HEK293T (cell line): ENCODE measurements at regions not wholly inside any gene's neighbourhood (a gene's known extent, or its start where the extent isn't known, plus 50 kb on each side); places are given as distances from the start of the nearest gene placed in this dataset.

Source experiments
- CTCF ChIA-PET: fragments of 350-600 bp; formaldehyde crosslinking; extraction: SDS; loops from one replicate; lab custom pipeline; 2021; ENCODE audit warnings: antibody characterized with exemption, inconsistent platforms; lab: Yijun Ruan, JAX
- POLR2A ChIA-PET: fragments of 350-600 bp; formaldehyde crosslinking; extraction: SDS; loops from one replicate; lab custom pipeline; 2020; ENCODE audit warnings: antibody characterized with exemption, inconsistent platforms; lab: Yijun Ruan, JAX
- DNase-seq: peaks from one replicate; pipeline ENCODE4 v3.0.0; 2012; ENCODE audit warnings: mixed read lengths; ENCODE audit errors: extremely low spot score
- ARNT ChIP-seq: fragments of 450-650 bp; IDR thresholded peaks from 2 replicates; pipeline ENCODE4 v1.6.1; 2017; ENCODE audit warnings: mild to moderate bottlenecking
- BHLHE40 ChIP-seq: fragments of 450-650 bp; IDR thresholded peaks from 2 replicates; pipeline ENCODE4 v1.6.1; 2016; ENCODE audit warnings: mild to moderate bottlenecking, moderate library complexity, borderline replicate concordance
- CTBP1 ChIP-seq: fragments of 450-650 bp; IDR thresholded peaks from 2 replicates; pipeline ENCODE4 v1.6.1; 2016; ENCODE audit warnings: borderline replicate concordance
- ELF4 ChIP-seq: fragments of 450-650 bp; IDR thresholded peaks from 2 replicates; pipeline ENCODE4 v1.6.1; 2017; ENCODE audit warnings: antibody characterized with exemption
- FOXA1 ChIP-seq: fragments of 450-650 bp; IDR thresholded peaks from 2 replicates; pipeline ENCODE4 v1.6.1; 2016; ENCODE audit warnings: mild to moderate bottlenecking
- FOXK2 ChIP-seq: fragments of 450-650 bp; IDR thresholded peaks from 2 replicates; pipeline ENCODE4 v1.6.1; 2016; ENCODE audit warnings: mild to moderate bottlenecking
- FOXM1 ChIP-seq: fragments of 450-650 bp; IDR thresholded peaks from 2 replicates; pipeline ENCODE4 v1.6.1; 2017; ENCODE audit warnings: mild to moderate bottlenecking, borderline replicate concordance
- HDGF ChIP-seq: fragments of 450-650 bp; IDR thresholded peaks from 2 replicates; pipeline ENCODE4 v1.6.1; 2017; ENCODE audit warnings: antibody characterized with exemption, borderline replicate concordance
- L3MBTL2 ChIP-seq: fragments of 450-650 bp; conservative IDR thresholded peaks from 2 replicates; pipeline ENCODE4 v1.6.1; 2016; ENCODE audit warnings: mild to moderate bottlenecking
- LEF1 ChIP-seq: fragments of 450-650 bp; IDR thresholded peaks from 2 replicates; pipeline ENCODE4 v1.6.1; 2017; ENCODE audit warnings: mild to moderate bottlenecking, borderline replicate concordance
- NFRKB ChIP-seq: fragments of 450-650 bp; IDR thresholded peaks from 2 replicates; pipeline ENCODE4 v1.6.1; 2016; ENCODE audit warnings: mild to moderate bottlenecking, moderate library complexity
- SP1 ChIP-seq: fragments of 450-650 bp; IDR thresholded peaks from 2 replicates; pipeline ENCODE4 v1.6.1; 2017
- SUZ12 ChIP-seq: fragments of 450-650 bp; IDR thresholded peaks from 2 replicates; pipeline ENCODE4 v1.6.1; 2016; ENCODE audit warnings: mild to moderate bottlenecking
- TARDBP ChIP-seq: fragments of 450-650 bp; IDR thresholded peaks from 2 replicates; pipeline ENCODE4 v1.6.1; 2016
- ZNF384 ChIP-seq: fragments of 450-650 bp; IDR thresholded peaks from 2 replicates; pipeline ENCODE4 v1.6.1; 2016
- TF ChIP-seq, protein P1 (sequence below): fragments of 450-650 bp; IDR thresholded peaks from 2 replicates; pipeline ENCODE4 v1.6.1; 2016

DNA sequence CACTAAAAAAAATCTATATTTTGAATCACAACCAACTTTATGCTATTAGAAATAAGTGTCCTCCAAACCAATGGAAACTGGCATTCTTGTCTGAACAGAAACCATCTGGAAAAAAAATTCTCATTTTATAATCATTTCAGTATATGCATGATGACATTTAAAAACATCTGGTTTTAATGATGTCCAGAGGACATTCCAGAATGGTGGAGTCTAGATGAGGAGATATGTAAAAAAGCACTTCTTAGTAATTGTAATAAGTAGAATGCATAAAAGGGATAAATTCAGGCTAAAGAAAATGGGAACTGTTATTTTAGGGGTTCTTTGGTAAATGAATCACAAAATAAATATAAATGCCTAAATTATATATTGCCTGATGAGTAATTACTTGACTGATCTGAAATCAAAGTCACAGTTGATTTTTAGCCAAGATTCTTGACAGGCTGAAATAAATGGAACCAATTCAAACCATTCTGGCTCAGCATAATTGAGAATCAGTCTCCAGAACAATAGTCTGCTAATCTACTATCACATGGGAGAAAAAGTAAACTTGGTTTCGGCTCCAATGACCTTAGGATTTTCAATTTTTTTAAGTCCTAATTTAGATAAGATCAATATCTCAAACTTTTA is 636.6 kb downstream of the FAT4 start:
- TF ChIP-seq NFRKB (no peak), SP1 (no peak), BHLHE40 (no peak), CTBP1 (no peak), ARNT (no peak), HDGF (no peak), LEF1 (no peak), L3MBTL2 (no peak), FOXK2 (no peak), SUZ12 (no peak), TARDBP (no peak), FOXM1 (no peak), FOXA1 (no peak), ZNF384 (no peak), ELF4 (no peak)
- TF ChIP-seq, protein P1, sequence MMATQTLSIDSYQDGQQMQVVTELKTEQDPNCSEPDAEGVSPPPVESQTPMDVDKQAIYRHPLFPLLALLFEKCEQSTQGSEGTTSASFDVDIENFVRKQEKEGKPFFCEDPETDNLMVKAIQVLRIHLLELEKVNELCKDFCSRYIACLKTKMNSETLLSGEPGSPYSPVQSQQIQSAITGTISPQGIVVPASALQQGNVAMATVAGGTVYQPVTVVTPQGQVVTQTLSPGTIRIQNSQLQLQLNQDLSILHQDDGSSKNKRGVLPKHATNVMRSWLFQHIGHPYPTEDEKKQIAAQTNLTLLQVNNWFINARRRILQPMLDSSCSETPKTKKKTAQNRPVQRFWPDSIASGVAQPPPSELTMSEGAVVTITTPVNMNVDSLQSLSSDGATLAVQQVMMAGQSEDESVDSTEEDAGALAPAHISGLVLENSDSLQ: no peak
- DNase-seq: no peak
- POLR2A ChIA-PET: no interaction called here
- CTCF ChIA-PET: no interaction called here

DNA sequence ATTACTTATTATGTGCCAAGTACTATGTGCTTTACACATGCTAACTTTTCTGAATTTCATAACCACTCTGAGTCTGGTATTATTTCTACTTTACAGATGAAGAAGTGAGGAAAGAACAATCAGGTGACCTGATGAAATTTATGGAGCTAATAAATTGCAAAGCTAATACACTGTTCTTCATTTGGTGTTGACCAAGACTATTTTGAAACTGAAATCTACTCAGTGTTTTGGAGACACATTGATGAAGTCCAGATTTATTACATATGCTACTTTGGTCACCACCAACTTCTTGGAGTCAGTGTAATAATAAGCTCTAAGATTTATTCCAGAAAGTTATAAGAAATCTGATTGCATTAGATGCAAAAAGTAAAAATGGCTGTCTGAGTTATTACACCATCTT is 637.9 kb downstream of the FAT4 start:
- CTCF ChIA-PET: no interaction called here
- no peak for DNase-seq
- POLR2A ChIA-PET: no interaction called here
- TF ChIP-seq ZNF384 (no peak), NFRKB (no peak), HDGF (no peak), ELF4 (no peak), TARDBP (no peak), SP1 (no peak), ARNT (no peak), CTBP1 (no peak), L3MBTL2 (no peak), FOXA1 (no peak), SUZ12 (no peak), LEF1 (no peak), BHLHE40 (no peak)
- TF ChIP-seq, protein P1: no peak

DNA sequence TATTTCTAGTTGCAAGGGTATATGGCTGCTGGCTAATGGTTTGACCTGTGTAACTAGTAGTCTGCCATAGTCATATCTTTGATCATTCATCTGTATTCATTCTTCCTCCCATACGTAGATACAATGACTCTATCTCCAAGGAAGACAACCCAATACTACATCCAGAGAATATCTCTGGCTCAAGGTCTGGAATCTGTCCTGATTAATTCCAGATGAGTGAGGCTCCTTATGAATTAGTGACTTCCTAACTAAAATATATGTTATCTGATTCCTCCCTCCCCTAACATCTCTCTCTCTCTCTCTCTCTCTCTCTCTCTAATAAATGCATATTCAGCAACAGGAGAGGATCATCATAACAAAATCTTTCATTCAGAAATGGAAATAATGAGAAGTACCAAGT is 641.5 kb downstream of the FAT4 start:
- POLR2A ChIA-PET: no interaction called here
- CTCF ChIA-PET: no interaction called here
- TF ChIP-seq BHLHE40 (no peak), SUZ12 (no peak), SP1 (no peak), L3MBTL2 (no peak), FOXM1 (no peak)
- TF ChIP-seq, protein P1: no peak
- DNase-seq: no peak

- ChIA-PET POLR2A (no interaction called here), CTCF (no interaction called here)
- no peak for DNase-seq
- TF ChIP-seq SUZ12 (no peak), HDGF (no peak), FOXK2 (no peak), ELF4 (no peak), BHLHE40 (no peak), L3MBTL2 (no peak)
Observed at GRCh38 chr4:125958519-125958918, 643.8 kb downstream of the FAT4 start.

- CTCF ChIA-PET: no interaction called here
- DNase-seq: no peak
- POLR2A ChIA-PET: no interaction called here
- TF ChIP-seq L3MBTL2: no peak
- no peak for TF ChIP-seq CTBP1
- no peak for TF ChIP-seq FOXK2
- no peak for TF ChIP-seq NFRKB
- no peak for TF ChIP-seq FOXM1
- no peak for TF ChIP-seq ZNF384
- no peak for TF ChIP-seq ELF4
- TF ChIP-seq SP1: no peak
- no peak for TF ChIP-seq BHLHE40
- TF ChIP-seq FOXA1: no peak
- TF ChIP-seq HDGF: no peak
- no peak for TF ChIP-seq SUZ12
- TF ChIP-seq TARDBP: no peak
- TF ChIP-seq, protein P1: no peak
- no peak for TF ChIP-seq ARNT
- TF ChIP-seq LEF1: no peak
Observed at GRCh38 chr4:125961626-125962025, 646.9 kb downstream of the FAT4 start.

DNA sequence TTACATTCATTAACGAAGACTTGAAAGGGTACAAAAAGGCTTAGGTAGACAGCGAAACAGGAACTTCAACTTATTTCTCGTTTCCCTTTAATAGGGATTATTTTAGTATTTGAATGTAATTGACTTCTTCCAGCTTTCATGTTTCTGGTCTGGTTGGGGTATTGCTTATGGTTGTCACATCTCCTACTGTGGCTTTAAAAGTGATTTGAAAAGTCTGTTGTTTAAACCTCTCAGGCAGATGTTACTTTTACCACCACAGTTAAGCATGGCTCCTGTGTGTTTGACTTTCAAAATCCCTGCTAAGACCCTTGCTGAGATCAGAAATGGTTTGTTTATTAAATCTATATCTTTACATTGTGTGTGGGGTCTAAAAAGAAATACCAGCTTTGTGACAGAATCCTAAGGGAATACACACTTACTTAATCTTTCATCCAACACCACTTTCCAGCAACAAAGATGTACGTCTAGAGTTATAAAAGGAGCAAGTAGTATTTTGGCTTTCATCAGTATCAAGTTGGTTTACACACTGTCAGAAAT is 661.2 kb downstream of the FAT4 start:
- TF ChIP-seq CTBP1 (no peak), HDGF (no peak), TARDBP (no peak), FOXM1 (no peak), L3MBTL2 (no peak), BHLHE40 (no peak), ZNF384 (no peak), FOXK2 (no peak), ARNT (no peak), NFRKB (no peak), SUZ12 (no peak), SP1 (no peak), ELF4 (no peak)
- TF ChIP-seq, protein P1: no peak
- POLR2A ChIA-PET: no interaction called here
- CTCF ChIA-PET: no interaction called here
- no peak for DNase-seq
